AG04450 (cell line): ENCODE measurements at regions not wholly inside any gene's neighbourhood (a gene's known extent, or its start where the extent isn't known, plus 50 kb on each side); places are given as distances from the start of the nearest gene placed in this dataset.

Experiments
- CTCF ChIA-PET: fragments of 300-600, 350-600 bp; formaldehyde crosslinking; extraction: SDS; loops from one replicate; lab custom pipeline; 2022; ENCODE audit warnings: antibody characterized with exemption, inconsistent platforms; lab: Charles Lee
- POLR2A ChIA-PET: fragments of 350-600 bp; formaldehyde crosslinking; extraction: SDS; loops from one replicate; lab custom pipeline; 2021; ENCODE audit warnings: antibody characterized with exemption, inconsistent platforms; lab: Yijun Ruan, JAX
- DNase-seq: peaks from one replicate; pipeline ENCODE4 v3.0.0-alpha.2; 2011; ENCODE audit warnings: low read depth, low spot score
- H3K27ac ChIP-seq: one replicate; pipeline ENCODE4 v1.5.1; 2012; ENCODE audit warnings: low read depth, low read length, control low read depth
- H3K27me3 ChIP-seq: one replicate; pipeline ENCODE4 v1.6.0; 2012; ENCODE audit warnings: low read length; ENCODE audit not compliant: control insufficient read depth, insufficient read depth
- H3K4me3 ChIP-seq: 2 replicates; pipeline ENCODE4 v1.5.1; 2011; ENCODE audit warnings: mild to moderate bottlenecking, low read depth, low read length, control low read depth
- H3K9me3 ChIP-seq: 2 replicates; pipeline ENCODE4 v1.5.1; 2012; ENCODE audit warnings: low read length; ENCODE audit not compliant: control insufficient read depth, insufficient read depth
- TF ChIP-seq, protein P1 (sequence below): IDR thresholded peaks from 2 replicates; pipeline ENCODE4 v1.5.1; 2011; ENCODE audit warnings: low read depth, low read length, control low read depth, inconsistent platforms

DNA sequence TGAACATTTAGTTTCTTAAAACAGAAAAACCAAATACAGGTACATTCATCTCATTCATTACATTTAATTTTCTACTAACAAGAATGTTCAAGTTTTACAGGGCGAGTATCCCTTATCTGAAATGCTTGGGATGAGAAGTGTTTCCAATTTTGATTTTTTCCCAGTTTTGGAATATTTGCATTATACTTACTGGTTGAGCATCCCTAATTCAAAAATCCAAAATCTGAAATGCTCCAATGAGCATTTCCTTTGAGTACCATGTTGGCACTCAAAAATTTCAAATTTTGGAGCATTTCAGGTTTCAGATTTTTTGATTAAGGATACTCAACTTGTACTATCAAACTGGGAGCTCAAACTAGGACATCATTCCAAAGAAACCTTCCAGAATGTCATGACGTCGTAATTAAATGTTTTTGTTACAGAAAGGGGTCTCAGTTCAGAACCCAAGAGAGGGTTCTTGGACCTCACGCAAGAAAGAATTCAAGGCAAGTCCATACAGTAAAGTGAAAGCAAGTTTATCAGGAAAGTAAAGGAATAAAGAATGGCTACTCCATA, 90.8 kb upstream of the PIK3CG start:
- TF ChIP-seq, protein P1, sequence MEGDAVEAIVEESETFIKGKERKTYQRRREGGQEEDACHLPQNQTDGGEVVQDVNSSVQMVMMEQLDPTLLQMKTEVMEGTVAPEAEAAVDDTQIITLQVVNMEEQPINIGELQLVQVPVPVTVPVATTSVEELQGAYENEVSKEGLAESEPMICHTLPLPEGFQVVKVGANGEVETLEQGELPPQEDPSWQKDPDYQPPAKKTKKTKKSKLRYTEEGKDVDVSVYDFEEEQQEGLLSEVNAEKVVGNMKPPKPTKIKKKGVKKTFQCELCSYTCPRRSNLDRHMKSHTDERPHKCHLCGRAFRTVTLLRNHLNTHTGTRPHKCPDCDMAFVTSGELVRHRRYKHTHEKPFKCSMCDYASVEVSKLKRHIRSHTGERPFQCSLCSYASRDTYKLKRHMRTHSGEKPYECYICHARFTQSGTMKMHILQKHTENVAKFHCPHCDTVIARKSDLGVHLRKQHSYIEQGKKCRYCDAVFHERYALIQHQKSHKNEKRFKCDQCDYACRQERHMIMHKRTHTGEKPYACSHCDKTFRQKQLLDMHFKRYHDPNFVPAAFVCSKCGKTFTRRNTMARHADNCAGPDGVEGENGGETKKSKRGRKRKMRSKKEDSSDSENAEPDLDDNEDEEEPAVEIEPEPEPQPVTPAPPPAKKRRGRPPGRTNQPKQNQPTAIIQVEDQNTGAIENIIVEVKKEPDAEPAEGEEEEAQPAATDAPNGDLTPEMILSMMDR: no peak
- ChIA-PET CTCF (interaction anchor here (0.7 to 1.1 kb wide), 2 partner anchors 37 to 115 kb away, joined by 3 read pairs; no protein-coding TSS in a partner anchor), POLR2A (no interaction called here)
- Histone ChIP-seq H3K27ac (peak overlapping the region; percentile 33), H3K9me3 (no peaks in the 10 kb centered on the region), H3K4me3 (no peak overlapping the region), H3K27me3 (no peaks in the 10 kb centered on the region)
- no peak for DNase-seq

DNA sequence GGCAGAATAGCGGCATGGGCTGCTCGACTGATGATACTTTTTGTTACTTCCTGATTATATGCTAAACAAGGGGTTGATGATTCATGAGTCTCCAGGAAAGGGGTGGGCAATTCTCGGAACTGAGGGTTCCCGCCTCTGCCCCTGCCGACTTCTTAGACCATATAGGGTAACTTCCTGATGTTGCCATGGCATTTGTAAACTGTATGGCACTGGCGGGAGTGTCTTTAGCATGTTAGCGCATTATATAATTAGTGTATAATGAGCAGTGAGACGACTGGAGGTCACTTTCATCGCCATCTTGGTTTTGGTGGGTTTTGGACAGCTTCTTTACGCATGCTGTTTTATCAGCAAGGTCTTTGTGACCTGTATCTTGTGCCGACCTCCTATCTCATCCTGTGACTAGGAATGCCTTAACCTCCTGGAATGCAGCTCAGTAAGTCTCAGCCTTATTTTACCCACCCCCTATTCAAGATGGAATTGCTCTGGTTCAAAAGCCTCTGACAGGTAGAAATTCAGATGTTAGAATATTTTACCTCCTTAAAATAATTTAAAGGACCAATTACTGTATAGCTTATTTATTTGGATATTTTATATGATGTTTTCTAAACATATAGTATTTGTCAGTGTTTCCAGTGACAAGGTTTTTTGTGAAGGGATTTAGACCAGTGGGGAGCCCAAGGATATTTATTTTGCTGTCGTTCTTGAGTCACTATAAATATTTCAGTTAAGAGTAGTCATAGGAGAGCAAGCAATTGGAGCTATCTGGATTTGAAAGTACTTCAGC, 90.1 kb upstream of the PIK3CG start:
- DNase-seq: no peak
- H3K4me3 ChIP-seq: peak overlapping the region; percentile 17
- H3K27ac ChIP-seq: peak overlapping the region; percentile 87
- H3K9me3 ChIP-seq: no peaks in the 10 kb centered on the region
- ChIA-PET CTCF (interaction anchor here (0.6 to 1.1 kb wide), 5 partner anchors 16 to 598 kb away, joined by 3 to 7 read pairs (median 3); no protein-coding TSS in a partner anchor), POLR2A (no interaction called here)
- no peaks in the 10 kb centered on the region for H3K27me3 ChIP-seq
- TF ChIP-seq, protein P1: no peak

DNA sequence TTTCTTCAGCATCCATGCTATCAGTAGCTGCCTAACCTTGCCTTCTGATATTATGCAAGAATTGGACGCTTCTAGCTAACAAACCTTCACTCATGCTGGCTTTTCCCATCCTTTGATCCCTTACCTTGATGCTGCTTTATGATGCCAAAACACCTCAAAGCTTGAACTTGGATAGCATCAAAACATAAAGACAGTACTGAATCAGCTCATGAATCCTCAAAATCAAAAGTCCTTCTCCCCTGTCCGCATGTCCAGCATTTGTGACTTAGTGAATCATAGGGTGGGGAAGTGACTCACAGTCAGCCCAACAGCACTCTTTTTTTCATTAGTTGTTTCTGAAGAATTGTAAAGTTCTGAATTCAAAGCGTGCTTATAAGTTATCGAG, 89.5 kb upstream of the PIK3CG start:
- POLR2A ChIA-PET: no interaction called here
- H3K27ac ChIP-seq: peak overlapping the region; percentile 87
- TF ChIP-seq, protein P1: no peak
- H3K4me3 ChIP-seq: peak overlapping the region; percentile 17
- no peak for DNase-seq
- H3K27me3 ChIP-seq: no peaks in the 10 kb centered on the region
- no peaks in the 10 kb centered on the region for H3K9me3 ChIP-seq
- CTCF ChIA-PET: interaction anchor here (0.6 to 1.1 kb wide), 4 partner anchors 16 to 598 kb away, joined by 3 to 7 read pairs (median 3); no protein-coding TSS in a partner anchor

DNA sequence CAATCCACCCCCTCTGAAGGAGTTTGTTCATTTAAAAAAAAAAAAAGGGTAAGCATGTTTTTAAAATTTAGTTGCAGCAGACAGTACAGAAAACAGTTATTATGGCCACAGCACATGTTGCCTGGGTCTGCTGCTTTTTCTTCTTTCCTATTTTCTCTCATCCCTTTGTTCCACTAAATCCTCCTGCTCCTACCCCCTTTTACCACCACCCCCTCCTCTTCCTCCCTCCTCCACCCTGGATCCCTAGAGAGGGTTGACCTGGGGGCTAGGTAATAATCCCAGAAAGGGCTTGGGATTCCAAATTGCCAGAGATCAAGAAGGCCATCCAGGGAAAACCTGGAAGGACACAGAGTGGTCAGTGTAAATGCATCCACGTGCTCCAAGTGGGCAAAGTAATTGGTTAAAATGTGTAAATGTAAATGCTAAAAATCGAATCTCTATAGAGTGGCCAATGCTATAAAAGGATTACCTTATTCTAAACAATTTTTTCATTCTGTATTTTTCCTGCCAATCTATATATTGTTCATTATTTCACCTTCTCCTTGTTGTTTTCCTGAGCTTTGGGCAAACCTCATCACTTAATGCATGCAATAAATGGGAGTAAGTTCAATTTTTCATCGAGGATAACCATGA, 89.0 kb upstream of the PIK3CG start:
- Histone ChIP-seq H3K27me3 (no peaks in the 10 kb centered on the region), H3K4me3 (no peak overlapping the region), H3K9me3 (no peaks in the 10 kb centered on the region), H3K27ac (peak overlapping the region; percentile 87)
- TF ChIP-seq, protein P1: no peak
- ChIA-PET POLR2A (no interaction called here), CTCF (interaction anchor here (0.9 kb wide), 1 partner anchor 372 kb away, joined by 3 read pairs; no protein-coding TSS in a partner anchor)
- no peak for DNase-seq
